ENCODE measurements at regions not wholly inside any gene's neighbourhood (a gene's known extent, or its start where the extent isn't known, plus 50 kb on each side); places are given as distances from the start of the nearest gene placed in this dataset.
A peak's percentile ranks its signal among the peaks of the same experiment; 100 is the strongest.

DNA sequence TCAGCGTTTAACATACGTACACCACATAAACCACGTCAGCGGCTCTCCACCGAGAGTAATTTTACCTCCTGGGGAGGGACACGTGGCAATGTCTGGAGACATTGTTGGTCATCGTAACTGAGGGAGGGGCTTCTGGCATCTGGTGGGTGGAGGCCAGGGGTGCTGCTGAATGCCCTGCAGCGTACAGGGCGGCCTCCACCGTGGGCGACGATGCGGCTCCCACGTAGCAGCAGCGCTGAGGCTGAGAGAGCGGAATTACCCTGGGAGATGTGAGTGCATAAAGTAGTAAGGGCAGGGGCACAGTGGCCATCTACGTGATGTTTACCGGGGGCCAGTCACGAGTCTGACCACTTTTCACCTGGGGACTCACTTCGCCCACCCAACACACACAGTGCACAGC is 212.4 kb downstream of the RBFOX3 start:
- no peaks in the 10 kb centered on the region for H3K27me3 ChIP-seq
- H3K36me3 ChIP-seq, result no peaks in the 10 kb centered on the region
- DNase-seq, result no peak
- intact Hi-C loops (cut with DNase I; ENCODE audit: low total_unique reads), result no loop called here
- no peak overlapping the region for H3K4me3 ChIP-seq
- H3K4me1 ChIP-seq, result no peaks in the 10 kb centered on the region
- no peak overlapping the region for H3K27ac ChIP-seq
- no peaks in the 10 kb centered on the region for H3K9me3 ChIP-seq
- TF ChIP-seq, protein P1, sequence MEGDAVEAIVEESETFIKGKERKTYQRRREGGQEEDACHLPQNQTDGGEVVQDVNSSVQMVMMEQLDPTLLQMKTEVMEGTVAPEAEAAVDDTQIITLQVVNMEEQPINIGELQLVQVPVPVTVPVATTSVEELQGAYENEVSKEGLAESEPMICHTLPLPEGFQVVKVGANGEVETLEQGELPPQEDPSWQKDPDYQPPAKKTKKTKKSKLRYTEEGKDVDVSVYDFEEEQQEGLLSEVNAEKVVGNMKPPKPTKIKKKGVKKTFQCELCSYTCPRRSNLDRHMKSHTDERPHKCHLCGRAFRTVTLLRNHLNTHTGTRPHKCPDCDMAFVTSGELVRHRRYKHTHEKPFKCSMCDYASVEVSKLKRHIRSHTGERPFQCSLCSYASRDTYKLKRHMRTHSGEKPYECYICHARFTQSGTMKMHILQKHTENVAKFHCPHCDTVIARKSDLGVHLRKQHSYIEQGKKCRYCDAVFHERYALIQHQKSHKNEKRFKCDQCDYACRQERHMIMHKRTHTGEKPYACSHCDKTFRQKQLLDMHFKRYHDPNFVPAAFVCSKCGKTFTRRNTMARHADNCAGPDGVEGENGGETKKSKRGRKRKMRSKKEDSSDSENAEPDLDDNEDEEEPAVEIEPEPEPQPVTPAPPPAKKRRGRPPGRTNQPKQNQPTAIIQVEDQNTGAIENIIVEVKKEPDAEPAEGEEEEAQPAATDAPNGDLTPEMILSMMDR (IDR thresholded peaks at IDR 0.05), result no peak
- no peak for TF ChIP-seq POLR2A (IDR thresholded peaks at IDR 0.05)

DNA sequence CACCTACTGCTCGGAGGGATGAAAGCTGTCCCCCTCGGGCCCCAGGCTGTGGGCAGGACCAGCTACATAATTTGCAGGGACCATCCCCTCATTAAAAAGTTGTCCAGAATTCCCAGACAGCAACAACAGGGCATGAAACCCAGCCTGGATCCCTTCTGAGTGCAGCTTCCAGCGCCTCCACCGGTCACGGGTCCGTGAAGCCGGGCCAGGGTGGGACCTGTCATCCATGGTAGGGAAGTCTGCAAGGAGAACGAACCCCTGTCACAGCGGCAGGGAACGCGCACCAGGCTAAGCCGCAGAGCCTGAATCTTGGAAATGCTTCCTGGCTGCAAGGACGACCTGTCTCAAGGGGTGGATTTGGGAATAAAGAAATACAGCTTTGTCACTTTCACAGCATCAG is 214.2 kb downstream of the RBFOX3 start:
- H3K27ac ChIP-seq, result no peak overlapping the region
- no peak for DNase-seq
- intact Hi-C loops (cut with DNase I; ENCODE audit: low total_unique reads), result no loop called here
- TF ChIP-seq, protein P1 (IDR thresholded peaks at IDR 0.05), result no peak
- TF ChIP-seq POLR2A (IDR thresholded peaks at IDR 0.05), result no peak
- H3K9me3 ChIP-seq, result no peaks in the 10 kb centered on the region
- peaks cover 0 to 3% of the 10 kb centered on the region in 2 donors for H3K4me1 ChIP-seq
- no peak overlapping the region for H3K4me3 ChIP-seq
- H3K36me3 ChIP-seq, result no peaks in the 10 kb centered on the region
- no peaks in the 10 kb centered on the region for H3K27me3 ChIP-seq

DNA sequence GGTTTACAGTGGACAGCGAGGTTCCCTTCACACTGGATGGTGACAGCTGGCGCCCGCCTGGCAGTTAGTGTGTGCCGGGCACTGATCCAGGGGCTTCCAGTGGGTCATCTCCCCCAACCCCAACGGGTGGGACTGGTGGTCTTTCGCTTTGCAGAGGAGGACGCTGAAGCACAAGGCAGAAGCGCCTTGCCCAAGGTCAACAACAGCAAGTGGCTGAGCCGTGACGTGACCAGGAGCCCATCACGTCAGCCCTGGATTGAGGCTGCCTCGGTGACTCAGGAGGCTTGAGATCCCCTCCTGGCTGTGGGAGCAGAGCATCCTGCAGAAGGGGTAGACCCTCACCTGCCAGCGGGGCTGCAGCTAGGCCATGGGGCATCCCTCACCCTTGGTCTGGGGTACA is 215.3 kb downstream of the RBFOX3 start:
- no peaks in the 10 kb centered on the region for H3K9me3 ChIP-seq
- peaks cover 0 to 6% of the 10 kb centered on the region in 2 donors for H3K4me1 ChIP-seq
- TF ChIP-seq, protein P1 (IDR thresholded peaks at IDR 0.05), result no peak
- no peak for TF ChIP-seq POLR2A (IDR thresholded peaks at IDR 0.05)
- H3K27ac ChIP-seq, result no peak overlapping the region
- DNase-seq, result no peak
- H3K36me3 ChIP-seq, result no peaks in the 10 kb centered on the region
- no peak overlapping the region for H3K4me3 ChIP-seq
- intact Hi-C loops (cut with DNase I; ENCODE audit: low total_unique reads), result no loop called here
- no peaks in the 10 kb centered on the region for H3K27me3 ChIP-seq

DNA sequence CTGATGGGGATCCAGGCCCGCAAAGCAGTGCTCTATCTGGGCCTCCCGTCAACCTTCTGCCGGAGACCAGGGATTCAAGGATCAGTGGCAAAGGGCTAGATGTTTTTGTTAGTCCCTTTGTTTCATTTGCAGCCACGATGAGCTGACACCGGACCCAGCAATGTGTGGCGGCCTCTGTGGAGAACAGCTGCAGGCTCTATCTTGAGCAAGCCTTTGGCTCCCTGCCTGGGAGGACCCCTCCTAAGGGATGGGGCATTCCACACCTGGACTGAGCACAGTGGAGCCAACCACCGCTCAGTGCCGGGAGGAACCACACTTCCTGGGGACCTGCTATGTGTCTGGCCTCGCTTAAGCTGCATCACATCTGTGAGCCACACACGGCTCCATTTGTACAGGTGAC is 215.8 kb downstream of the RBFOX3 start:
- no peaks in the 10 kb centered on the region for H3K9me3 ChIP-seq
- no peaks in the 10 kb centered on the region for H3K36me3 ChIP-seq
- H3K27me3 ChIP-seq, result no peaks in the 10 kb centered on the region
- TF ChIP-seq, protein P1 (IDR thresholded peaks at IDR 0.05), result no peak
- no peak for TF ChIP-seq POLR2A (IDR thresholded peaks at IDR 0.05)
- intact Hi-C loops (cut with DNase I; ENCODE audit: low total_unique reads), result no loop called here
- no peak overlapping the region for H3K4me3 ChIP-seq
- H3K4me1 ChIP-seq, result peaks cover 0 to 6% of the 10 kb centered on the region in 2 donors
- no peak overlapping the region for H3K27ac ChIP-seq
- DNase-seq, result no peak

- Histone ChIP-seq H3K4me3 (no peak overlapping the region), H3K27me3 (no peaks in the 10 kb centered on the region), H3K4me1 (peaks cover 0 to 6% of the 10 kb centered on the region in 2 donors), H3K27ac (no peak overlapping the region), H3K36me3 (no peaks in the 10 kb centered on the region), H3K9me3 (no peaks in the 10 kb centered on the region)
- TF ChIP-seq POLR2A (IDR thresholded peaks at IDR 0.05), result no peak
- TF ChIP-seq, protein P1 (IDR thresholded peaks at IDR 0.05), result peak; percentile 70 to 91 (median 83)
- DNase-seq, result peak; percentile 58 to 77
- intact Hi-C loops (cut with DNase I; ENCODE audit: low total_unique reads), result loop anchor here (5.0 kb wide), 1 partner anchor 306 kb away; no protein-coding TSS in a partner anchor
Observed at GRCh38 chr17:79393358-79394052, 217.3 kb downstream of the RBFOX3 start.

Data from uterus (tissue), 3 donors.